ENCODE measurements at regions not wholly inside any gene's neighbourhood (a gene's known extent, or its start where the extent isn't known, plus 50 kb on each side); places are given as distances from the start of the nearest gene placed in this dataset.

GRCh38 chr2:14910654-14911053, 278.1 kb downstream of the LRATD1 start:
- H3K27me3 ChIP-seq (ENCODE audit: control insufficient read depth, insufficient read depth, low read length) = no peaks in the 10 kb centered on the region
- no peak overlapping the region for H3K27ac ChIP-seq
- H3K9me3 ChIP-seq (ENCODE audit: control insufficient read depth, low read length) = no peaks in the 10 kb centered on the region
- no peak for TF ChIP-seq CTCF (IDR thresholded peaks at IDR 0.05)
- H3K9ac ChIP-seq = no peak overlapping the region
- no peak overlapping the region for H3K4me2 ChIP-seq (ENCODE audit: low read length)
- no peaks in the 10 kb centered on the region for H3K4me1 ChIP-seq
- H2AFZ ChIP-seq = no peak overlapping the region
- H3K4me3 ChIP-seq (ENCODE audit: low read depth, low read length) = no peak overlapping the region
- no peaks in the 10 kb centered on the region for H3K36me3 ChIP-seq (ENCODE audit: control insufficient read depth, insufficient read depth, low read length)
- no peaks in the 10 kb centered on the region for H3K79me2 ChIP-seq

GRCh38 chr2:14915983-14916382, 283.5 kb downstream of the LRATD1 start:
- TF ChIP-seq CTCF (IDR thresholded peaks at IDR 0.05) = no peak
- no peaks in the 10 kb centered on the region for H3K36me3 ChIP-seq (ENCODE audit: control insufficient read depth, insufficient read depth, low read length)
- no peak overlapping the region for H3K4me3 ChIP-seq (ENCODE audit: low read depth, low read length)
- no peaks in the 10 kb centered on the region for H3K9me3 ChIP-seq (ENCODE audit: control insufficient read depth, low read length)
- no peaks in the 10 kb centered on the region for H3K27me3 ChIP-seq (ENCODE audit: control insufficient read depth, insufficient read depth, low read length)
- H3K79me2 ChIP-seq = no peaks in the 10 kb centered on the region
- no peak overlapping the region for H3K27ac ChIP-seq
- H3K9ac ChIP-seq = no peak overlapping the region
- H2AFZ ChIP-seq = no peak overlapping the region
- H3K4me1 ChIP-seq = no peaks in the 10 kb centered on the region
- H3K4me2 ChIP-seq (ENCODE audit: low read length) = no peak overlapping the region

- no peak for TF ChIP-seq CTCF (IDR thresholded peaks at IDR 0.05)
- no peak overlapping the region for H2AFZ ChIP-seq
- H3K9ac ChIP-seq = no peak overlapping the region
- H3K9me3 ChIP-seq (ENCODE audit: control insufficient read depth, low read length) = no peaks in the 10 kb centered on the region
- no peaks in the 10 kb centered on the region for H3K79me2 ChIP-seq
- H3K4me2 ChIP-seq (ENCODE audit: low read length) = no peak overlapping the region
- H3K27ac ChIP-seq = no peak overlapping the region
- no peaks in the 10 kb centered on the region for H3K36me3 ChIP-seq (ENCODE audit: control insufficient read depth, insufficient read depth, low read length)
- H3K4me1 ChIP-seq = no peaks in the 10 kb centered on the region
- no peaks in the 10 kb centered on the region for H3K27me3 ChIP-seq (ENCODE audit: control insufficient read depth, insufficient read depth, low read length)
- H3K4me3 ChIP-seq (ENCODE audit: low read depth, low read length) = no peak overlapping the region
These were observed 291.5 kb downstream of the LRATD1 start for GRCh38 chr2:14923820-14924580.

GRCh38 chr2:14925471-14925870, 293.0 kb downstream of the LRATD1 start:
- Histone ChIP-seq H3K9me3 (ENCODE audit: control insufficient read depth, low read length) (no peaks in the 10 kb centered on the region), H2AFZ (no peak overlapping the region), H3K9ac (no peak overlapping the region), H3K79me2 (no peaks in the 10 kb centered on the region), H3K4me1 (no peaks in the 10 kb centered on the region), H3K27ac (no peak overlapping the region), H3K4me3 (ENCODE audit: low read depth, low read length) (no peak overlapping the region), H3K36me3 (ENCODE audit: control insufficient read depth, insufficient read depth, low read length) (no peaks in the 10 kb centered on the region), H3K4me2 (ENCODE audit: low read length) (no peak overlapping the region), H3K27me3 (ENCODE audit: control insufficient read depth, insufficient read depth, low read length) (no peaks in the 10 kb centered on the region)
- no peak for TF ChIP-seq CTCF (IDR thresholded peaks at IDR 0.05)

GRCh38 chr2:14927021-14927564, 294.6 kb downstream of the LRATD1 start:
- Histone ChIP-seq H3K9ac (no peak overlapping the region), H3K4me2 (ENCODE audit: low read length) (no peak overlapping the region), H3K4me1 (no peaks in the 10 kb centered on the region), H2AFZ (no peak overlapping the region), H3K79me2 (no peaks in the 10 kb centered on the region), H3K4me3 (ENCODE audit: low read depth, low read length) (no peak overlapping the region), H3K36me3 (ENCODE audit: control insufficient read depth, insufficient read depth, low read length) (no peaks in the 10 kb centered on the region), H3K27me3 (ENCODE audit: control insufficient read depth, insufficient read depth, low read length) (no peaks in the 10 kb centered on the region), H3K27ac (no peak overlapping the region), H3K9me3 (ENCODE audit: control insufficient read depth, low read length) (no peaks in the 10 kb centered on the region)
- TF ChIP-seq CTCF (IDR thresholded peaks at IDR 0.05) = no peak

Measured in parathyroid adenoma (tissue), 2 donors.